ENCODE measurements at regions not wholly inside any gene's neighbourhood (a gene's known extent, or its start where the extent isn't known, plus 50 kb on each side); places are given as distances from the start of the nearest gene placed in this dataset.

DNA sequence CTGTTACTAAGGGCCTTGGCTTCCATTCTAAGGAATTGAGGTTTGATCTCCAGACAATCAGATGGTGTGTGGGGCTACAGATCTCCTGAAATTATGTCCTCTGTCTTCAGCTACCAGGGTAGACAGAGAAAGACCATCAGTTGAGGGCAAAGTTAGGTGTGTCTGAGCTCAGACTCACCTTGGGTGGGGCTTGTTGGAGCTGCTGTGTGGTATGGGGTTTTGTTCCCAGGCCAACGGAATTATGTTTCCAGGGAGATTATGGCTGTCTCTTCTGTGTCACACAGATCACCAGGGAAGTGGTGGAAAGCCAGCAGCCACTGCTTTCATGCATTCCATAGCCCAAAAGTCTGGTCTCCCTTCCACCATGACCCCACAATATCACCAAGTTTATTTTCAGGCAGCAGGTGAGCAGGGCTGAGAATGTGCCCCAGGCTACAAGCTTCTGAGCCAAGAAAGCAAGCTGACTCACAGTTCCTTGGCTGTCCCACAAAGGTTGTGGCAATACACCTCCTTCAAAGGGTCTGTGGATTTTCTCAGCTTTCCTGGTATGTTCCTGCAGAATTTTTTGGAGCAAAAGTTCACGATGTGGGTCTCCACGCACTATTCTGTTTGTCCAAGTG is 714.9 kb downstream of the LUZP2 start:
- TF ChIP-seq, protein P1, sequence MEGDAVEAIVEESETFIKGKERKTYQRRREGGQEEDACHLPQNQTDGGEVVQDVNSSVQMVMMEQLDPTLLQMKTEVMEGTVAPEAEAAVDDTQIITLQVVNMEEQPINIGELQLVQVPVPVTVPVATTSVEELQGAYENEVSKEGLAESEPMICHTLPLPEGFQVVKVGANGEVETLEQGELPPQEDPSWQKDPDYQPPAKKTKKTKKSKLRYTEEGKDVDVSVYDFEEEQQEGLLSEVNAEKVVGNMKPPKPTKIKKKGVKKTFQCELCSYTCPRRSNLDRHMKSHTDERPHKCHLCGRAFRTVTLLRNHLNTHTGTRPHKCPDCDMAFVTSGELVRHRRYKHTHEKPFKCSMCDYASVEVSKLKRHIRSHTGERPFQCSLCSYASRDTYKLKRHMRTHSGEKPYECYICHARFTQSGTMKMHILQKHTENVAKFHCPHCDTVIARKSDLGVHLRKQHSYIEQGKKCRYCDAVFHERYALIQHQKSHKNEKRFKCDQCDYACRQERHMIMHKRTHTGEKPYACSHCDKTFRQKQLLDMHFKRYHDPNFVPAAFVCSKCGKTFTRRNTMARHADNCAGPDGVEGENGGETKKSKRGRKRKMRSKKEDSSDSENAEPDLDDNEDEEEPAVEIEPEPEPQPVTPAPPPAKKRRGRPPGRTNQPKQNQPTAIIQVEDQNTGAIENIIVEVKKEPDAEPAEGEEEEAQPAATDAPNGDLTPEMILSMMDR (IDR thresholded peaks at IDR 0.05): no peak
- TF ChIP-seq, protein P2, sequence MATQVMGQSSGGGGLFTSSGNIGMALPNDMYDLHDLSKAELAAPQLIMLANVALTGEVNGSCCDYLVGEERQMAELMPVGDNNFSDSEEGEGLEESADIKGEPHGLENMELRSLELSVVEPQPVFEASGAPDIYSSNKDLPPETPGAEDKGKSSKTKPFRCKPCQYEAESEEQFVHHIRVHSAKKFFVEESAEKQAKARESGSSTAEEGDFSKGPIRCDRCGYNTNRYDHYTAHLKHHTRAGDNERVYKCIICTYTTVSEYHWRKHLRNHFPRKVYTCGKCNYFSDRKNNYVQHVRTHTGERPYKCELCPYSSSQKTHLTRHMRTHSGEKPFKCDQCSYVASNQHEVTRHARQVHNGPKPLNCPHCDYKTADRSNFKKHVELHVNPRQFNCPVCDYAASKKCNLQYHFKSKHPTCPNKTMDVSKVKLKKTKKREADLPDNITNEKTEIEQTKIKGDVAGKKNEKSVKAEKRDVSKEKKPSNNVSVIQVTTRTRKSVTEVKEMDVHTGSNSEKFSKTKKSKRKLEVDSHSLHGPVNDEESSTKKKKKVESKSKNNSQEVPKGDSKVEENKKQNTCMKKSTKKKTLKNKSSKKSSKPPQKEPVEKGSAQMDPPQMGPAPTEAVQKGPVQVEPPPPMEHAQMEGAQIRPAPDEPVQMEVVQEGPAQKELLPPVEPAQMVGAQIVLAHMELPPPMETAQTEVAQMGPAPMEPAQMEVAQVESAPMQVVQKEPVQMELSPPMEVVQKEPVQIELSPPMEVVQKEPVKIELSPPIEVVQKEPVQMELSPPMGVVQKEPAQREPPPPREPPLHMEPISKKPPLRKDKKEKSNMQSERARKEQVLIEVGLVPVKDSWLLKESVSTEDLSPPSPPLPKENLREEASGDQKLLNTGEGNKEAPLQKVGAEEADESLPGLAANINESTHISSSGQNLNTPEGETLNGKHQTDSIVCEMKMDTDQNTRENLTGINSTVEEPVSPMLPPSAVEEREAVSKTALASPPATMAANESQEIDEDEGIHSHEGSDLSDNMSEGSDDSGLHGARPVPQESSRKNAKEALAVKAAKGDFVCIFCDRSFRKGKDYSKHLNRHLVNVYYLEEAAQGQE (IDR thresholded peaks at IDR 0.05; ENCODE audit: low read depth, low read length): no peak
- TF ChIP-seq POLR2AphosphoS5 (IDR thresholded peaks at IDR 0.05; ENCODE audit: low read depth, low read length) (no peak), ELF1 (IDR thresholded peaks at IDR 0.05) (no peak), GATA2 (CRISPR knock-in tag; IDR thresholded peaks at IDR 0.05) (no peak), TAF1 (IDR thresholded peaks at IDR 0.05; ENCODE audit: borderline replicate concordance, low read depth, low read length) (no peak), RAD21 (IDR thresholded peaks at IDR 0.05; ENCODE audit: low read length) (no peak), YY1 (IDR thresholded peaks at IDR 0.05; ENCODE audit: low read depth) (no peak), EZH2phosphoT487 (IDR thresholded peaks at IDR 0.05; ENCODE audit: borderline replicate concordance, low read depth) (no peak), SMC3 (IDR thresholded peaks at IDR 0.05; ENCODE audit: low read depth, low read length) (no peak), EP300 (IDR thresholded peaks at IDR 0.05; ENCODE audit: borderline replicate concordance in 1 of 2, low read depth in 1 of 2, low read length in 1 of 2) (no peak)
- TF ChIP-seq, protein P3, sequence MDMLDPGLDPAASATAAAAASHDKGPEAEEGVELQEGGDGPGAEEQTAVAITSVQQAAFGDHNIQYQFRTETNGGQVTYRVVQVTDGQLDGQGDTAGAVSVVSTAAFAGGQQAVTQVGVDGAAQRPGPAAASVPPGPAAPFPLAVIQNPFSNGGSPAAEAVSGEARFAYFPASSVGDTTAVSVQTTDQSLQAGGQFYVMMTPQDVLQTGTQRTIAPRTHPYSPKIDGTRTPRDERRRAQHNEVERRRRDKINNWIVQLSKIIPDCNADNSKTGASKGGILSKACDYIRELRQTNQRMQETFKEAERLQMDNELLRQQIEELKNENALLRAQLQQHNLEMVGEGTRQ (IDR thresholded peaks at IDR 0.05; ENCODE audit: borderline replicate concordance, low read depth, low read length): no peak
- TF ChIP-seq, protein P4, sequence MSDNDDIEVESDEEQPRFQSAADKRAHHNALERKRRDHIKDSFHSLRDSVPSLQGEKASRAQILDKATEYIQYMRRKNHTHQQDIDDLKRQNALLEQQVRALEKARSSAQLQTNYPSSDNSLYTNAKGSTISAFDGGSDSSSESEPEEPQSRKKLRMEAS (IDR thresholded peaks at IDR 0.05; ENCODE audit: low read depth): no peak

Data from SK-N-SH (cell line).